A673 (cell line): ENCODE measurements at regions not wholly inside any gene's neighbourhood (a gene's known extent, or its start where the extent isn't known, plus 50 kb on each side); places are given as distances from the start of the nearest gene placed in this dataset.

ENCODE experiments used
- CTCF ChIP-seq: fragments of 300-800, 200-600 bp; sonication (generic); conservative IDR thresholded peaks from 2 replicates; pipeline ENCODE4 v1.5.1; 2017; ENCODE audit warnings: low read depth, mild to moderate bottlenecking, antibody characterized with exemption, low read length, moderate library complexity, mixed read lengths
- EZH2 ChIP-seq: fragments of 200-600 bp; sonication (generic); IDR thresholded peaks from 2 replicates; pipeline ENCODE4 v1.6.1; 2017; ENCODE audit warnings: borderline replicate concordance, low read depth, mild to moderate bottlenecking, mixed read lengths, antibody characterized with exemption, low read length; ENCODE audit not compliant: poor library complexity, severe bottlenecking

GRCh38 chr6:165081944-165082532 is 227.4 kb downstream of the C6orf118 start:
- TF ChIP-seq CTCF (no peak), EZH2 (no peak)
